GM23338 (cell line): ENCODE measurements at regions not wholly inside any gene's neighbourhood (a gene's known extent, or its start where the extent isn't known, plus 50 kb on each side); places are given as distances from the start of the nearest gene placed in this dataset.

ENCODE experiments used
- CREB1 ChIP-seq: fragments of 250-450 bp; sonication (Bioruptor Pico); IDR thresholded peaks from 2 replicates; pipeline ENCODE4 v1.5.0; 2020; ENCODE audit warnings: low read depth, mild to moderate bottlenecking, moderate library complexity
- CTCF ChIP-seq, 2 experiments: fragments of 200-600 bp in 1 of 2; sonication (generic) in 1 of 2; conservative IDR thresholded peaks; 2 replicates each; pipeline versions ENCODE4 v1.5.1 to v1.6.1; 2016 to 2017; ENCODE audit warnings: antibody characterized with exemption in 2 of 2, low read depth in 2 of 2, mild to moderate bottlenecking in 2 of 2, moderate library complexity in 1 of 2
- ETS1 ChIP-seq: IDR thresholded peaks from 2 replicates; pipeline ENCODE4 v1.6.1; 2016; ENCODE audit warnings: antibody characterized with exemption
- EZH2 ChIP-seq: fragments of 200-600 bp; sonication (generic); IDR thresholded peaks from one replicate; pipeline ENCODE4 v1.8.0; 2017; ENCODE audit warnings: antibody characterized with exemption, mild to moderate bottlenecking, low read depth; ENCODE audit not compliant: unreplicated experiment
- EZH2phosphoT487 ChIP-seq: fragments of 200-600 bp; sonication (generic); IDR thresholded peaks from one replicate; pipeline ENCODE4 v1.8.1; 2018; ENCODE audit warnings: antibody characterized with exemption; ENCODE audit not compliant: unreplicated experiment
- JUNB ChIP-seq: IDR thresholded peaks from one replicate; pipeline ENCODE4 v1.6.1; 2016; ENCODE audit warnings: antibody characterized with exemption; ENCODE audit not compliant: unreplicated experiment
- POLR2AphosphoS5 ChIP-seq: IDR thresholded peaks from 2 replicates; pipeline ENCODE4 v1.6.1; 2016; ENCODE audit warnings: antibody characterized with exemption, low read depth
- ZNF331 ChIP-seq: fragments of 250-450 bp; sonication (Bioruptor Pico); IDR thresholded peaks from 2 replicates; pipeline ENCODE4 v1.5.0; 2020; ENCODE audit warnings: low read depth, mild to moderate bottlenecking, moderate library complexity

GRCh38 chr5:39755986-39756385 is 331.2 kb upstream of the DAB2 start:
- TF ChIP-seq CTCF (conservative IDR thresholded peaks at IDR 0.05; ENCODE audit: low read depth in 2 of 2), result no peak
- TF ChIP-seq POLR2AphosphoS5, result no peak
- TF ChIP-seq EZH2, result no peak
- no peak for TF ChIP-seq EZH2phosphoT487
- no peak for TF ChIP-seq CREB1 (CRISPR knock-in tag)
- no peak for TF ChIP-seq ETS1
- no peak for TF ChIP-seq JUNB
- no peak for TF ChIP-seq ZNF331 (CRISPR knock-in tag)
